ENCODE measurements at regions not wholly inside any gene's neighbourhood (a gene's known extent, or its start where the extent isn't known, plus 50 kb on each side); places are given as distances from the start of the nearest gene placed in this dataset.

DNA sequence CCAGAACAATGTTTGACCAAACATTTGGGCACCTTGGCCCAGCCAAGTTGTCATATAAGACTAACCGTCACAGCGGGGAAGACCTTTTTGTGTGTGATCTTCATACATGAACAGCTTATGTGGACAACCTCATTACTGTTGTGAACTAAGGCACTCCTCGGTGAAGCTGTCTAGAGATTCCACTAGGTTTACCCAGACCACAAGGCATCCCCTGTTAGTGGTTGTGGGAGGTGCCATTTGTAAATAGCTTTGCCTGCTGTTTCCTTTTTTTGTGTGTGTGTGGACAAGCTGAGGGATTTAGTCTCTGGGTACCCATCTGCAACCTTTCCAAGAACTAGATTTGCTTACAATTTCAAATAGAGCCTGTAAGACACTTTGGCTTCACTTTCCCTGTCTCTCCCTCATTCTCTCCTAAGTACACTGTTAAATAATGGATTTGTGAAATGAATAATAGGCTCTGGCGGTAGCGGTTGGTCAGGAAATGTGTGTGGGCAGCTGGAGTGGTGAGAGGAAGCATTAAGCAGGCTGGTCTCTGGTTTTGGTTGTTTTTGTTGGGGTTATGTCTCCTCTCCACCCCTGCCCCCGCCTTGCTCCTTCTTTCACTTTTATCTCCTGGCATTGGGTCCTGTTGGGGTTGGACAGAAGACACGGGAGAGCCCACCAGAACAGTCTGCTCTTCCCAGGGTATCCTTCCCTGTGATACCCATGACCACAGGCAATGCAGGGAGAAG, 727.6 kb downstream of the VRK1 start:
- no peak for DNase-seq (ENCODE audit: low read depth)

DNA sequence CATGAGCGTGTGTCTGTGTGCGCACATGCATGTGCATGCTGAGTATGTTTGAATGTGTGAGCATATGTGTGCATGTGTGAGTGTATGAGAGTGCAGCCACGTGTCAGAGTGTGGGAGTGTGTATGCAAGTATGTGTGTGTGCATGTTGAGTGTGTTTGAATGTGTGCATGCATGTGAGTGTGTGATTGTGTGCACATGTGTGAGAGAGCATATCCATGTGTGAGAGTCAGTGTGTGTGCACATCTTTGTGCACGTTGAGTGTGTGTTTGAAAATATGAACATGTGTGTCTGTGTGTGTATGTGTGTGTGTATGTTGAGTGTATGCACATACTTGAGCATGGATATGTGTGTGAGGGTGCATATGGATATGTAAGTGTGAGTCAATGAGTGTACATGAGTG, 730.8 kb downstream of the VRK1 start:
- DNase-seq (ENCODE audit: low read depth), result no peak

DNA sequence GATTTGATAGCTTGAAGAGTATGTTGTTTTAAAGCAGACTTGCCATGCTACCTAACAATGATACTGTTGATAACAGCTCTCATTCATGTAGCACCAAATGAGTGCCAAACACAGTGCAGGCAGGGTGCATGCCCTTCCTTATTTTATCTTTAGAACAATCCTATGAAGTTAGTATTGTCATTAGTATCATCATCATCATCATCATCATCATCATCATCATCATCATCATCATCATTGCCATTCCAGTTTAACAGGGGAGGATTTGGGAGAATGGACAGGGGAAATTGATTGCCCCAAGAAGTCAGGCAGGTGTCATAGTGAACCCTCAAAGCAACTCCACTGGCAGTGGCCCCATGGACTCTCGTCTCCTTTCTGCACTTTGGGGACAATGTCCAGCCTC, 734.9 kb downstream of the VRK1 start:
- no peak for DNase-seq (ENCODE audit: low read depth)

DNA sequence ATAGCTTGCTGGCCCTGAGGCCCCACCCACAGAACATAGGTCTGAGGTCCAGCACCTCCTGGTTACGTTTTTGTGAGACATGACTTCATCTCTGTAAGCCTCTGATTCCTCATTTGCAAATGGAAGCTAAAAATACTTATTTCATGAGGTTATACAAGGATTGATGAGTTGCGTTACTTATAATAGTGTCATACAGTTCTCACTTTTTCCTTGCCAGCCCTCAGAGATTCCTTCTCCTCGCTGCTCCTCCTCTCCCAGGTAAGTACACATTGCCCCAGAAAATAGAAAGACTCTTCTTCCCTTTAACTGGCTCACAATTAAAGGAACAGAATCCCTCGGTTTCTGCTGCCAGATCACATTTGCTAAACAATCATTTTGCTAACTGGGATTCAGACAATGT, 739.2 kb downstream of the VRK1 start:
- no peak for DNase-seq (ENCODE audit: low read depth)

DNA sequence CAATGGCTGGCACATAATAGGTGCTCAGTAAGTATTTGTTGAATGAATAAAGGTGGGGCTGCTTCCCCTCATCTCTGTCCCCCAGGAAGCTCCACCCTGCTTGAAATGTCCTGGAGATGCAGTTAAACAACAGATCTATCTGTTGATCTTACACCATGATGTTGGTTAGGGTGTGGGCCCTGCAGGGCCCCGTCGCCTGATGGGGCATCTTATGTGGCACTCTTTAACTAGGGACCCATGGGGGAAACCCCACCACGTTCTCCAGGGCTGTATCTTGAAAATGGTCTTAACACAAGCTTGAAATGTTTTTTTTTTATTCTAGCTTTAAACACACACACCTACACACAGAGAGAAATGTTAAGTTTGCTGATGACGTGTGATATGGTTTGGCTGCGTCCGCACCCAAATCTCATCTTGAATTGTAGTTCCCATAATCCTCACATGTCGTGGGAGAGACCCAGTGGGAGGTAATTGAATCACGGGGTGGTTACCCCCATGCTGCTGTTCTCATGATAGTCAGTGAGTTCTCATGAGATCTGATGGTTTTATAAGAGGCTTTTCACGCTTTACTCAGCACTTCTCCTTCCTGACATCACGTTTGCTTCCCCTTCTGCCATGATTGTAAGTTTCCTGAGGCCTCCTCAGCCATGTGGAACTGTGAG, 741.7 kb downstream of the VRK1 start:
- no peak for DNase-seq (ENCODE audit: low read depth)

DNA sequence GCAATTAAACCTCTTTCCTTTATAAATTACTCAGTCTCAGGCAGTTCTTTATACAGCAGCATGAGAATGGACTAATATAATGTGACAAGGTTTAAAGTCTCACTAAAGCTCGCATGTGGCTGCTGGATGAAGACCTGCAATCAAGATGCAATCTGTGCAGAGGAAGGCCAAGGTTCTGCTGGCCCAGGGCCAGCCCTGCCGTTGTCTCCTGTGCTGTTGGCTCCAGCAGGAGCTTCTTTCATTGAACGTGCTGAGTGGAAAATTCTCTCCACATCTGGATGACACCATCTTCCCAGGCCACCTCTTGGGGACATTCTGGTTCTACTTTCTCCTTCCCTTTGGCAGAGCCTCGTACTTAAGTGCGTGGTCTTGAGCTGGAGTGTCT, 742.2 kb downstream of the VRK1 start:
- no peak for DNase-seq (ENCODE audit: low read depth)

DNA sequence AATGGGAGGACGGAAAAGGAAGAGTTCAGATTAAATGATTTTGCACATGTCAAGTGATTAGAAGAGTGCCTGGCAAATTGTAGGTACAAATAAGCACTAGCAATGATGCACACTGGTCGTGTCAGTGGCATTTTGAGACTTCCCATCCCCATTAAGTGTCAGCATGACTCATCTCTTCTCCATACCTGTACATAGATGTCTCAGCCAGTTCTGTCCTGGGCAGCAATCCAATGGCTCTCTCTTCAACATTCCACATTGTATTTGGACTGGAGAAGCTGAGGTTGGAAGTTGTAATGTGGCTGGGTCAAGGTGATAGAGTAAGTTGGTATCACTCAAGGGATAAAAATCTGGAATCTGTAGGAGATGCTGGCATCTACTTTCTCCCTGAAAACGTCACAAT, 742.7 kb downstream of the VRK1 start:
- no peak for DNase-seq (ENCODE audit: low read depth)

DNA sequence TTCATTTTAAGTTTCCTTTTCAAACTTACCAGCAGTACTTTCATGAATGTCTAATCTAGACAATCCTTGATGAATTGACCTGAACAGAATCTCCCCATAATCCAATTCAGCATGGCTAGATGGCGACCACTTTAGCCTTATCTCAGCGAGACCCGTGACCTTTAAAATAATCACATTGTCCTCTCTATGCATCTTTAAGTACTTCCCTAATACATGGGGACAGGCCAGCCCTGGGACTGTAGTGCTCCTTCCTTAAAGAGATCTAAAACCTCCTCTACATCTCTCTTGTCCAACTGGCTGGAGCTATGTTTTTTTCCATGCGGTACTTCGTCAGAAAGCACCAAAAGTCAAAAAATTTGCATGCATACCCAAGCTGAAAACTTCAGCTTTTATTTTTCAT, 746.0 kb downstream of the VRK1 start:
- DNase-seq (ENCODE audit: low read depth), result no peak

DNA sequence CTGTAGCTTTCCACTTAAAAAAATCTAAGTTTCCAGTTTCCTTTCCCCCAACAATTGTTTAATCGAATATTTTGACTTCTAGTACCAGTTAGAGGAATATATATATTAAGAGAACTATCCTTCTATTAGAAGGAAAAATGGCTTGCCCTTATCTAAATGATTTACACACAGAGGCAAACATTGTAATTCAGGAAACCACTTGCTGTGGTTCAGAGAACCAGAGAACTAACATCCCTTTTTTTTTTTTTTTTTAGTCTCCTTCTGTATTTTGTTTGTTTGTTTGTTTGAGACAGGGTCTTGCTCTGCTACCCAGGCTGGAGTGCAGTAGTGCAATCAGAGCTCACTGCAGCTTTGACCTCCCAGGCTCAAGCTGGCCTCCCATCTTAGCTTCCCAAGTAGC, 746.6 kb downstream of the VRK1 start:
- DNase-seq (ENCODE audit: low read depth), result no peak

DNA sequence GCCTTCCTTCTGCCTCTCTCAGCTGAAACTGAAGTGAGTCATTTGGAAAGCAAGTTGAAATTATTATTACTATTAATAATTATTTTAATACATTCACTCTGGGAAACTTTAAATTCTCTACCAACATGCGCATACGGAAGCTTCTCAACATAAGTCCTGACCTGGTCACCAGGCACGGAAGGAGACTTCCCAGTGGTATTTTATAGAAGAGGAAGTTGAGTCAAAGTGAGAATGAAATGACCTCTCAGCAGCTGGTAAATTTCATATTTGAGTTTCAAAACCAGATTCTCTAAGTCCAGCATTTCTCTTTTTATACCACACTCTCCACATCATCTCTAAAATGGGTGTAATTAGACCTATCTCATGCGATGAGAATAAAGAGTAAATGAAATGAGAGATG, 747.4 kb downstream of the VRK1 start:
- no peak for DNase-seq (ENCODE audit: low read depth)

DNA sequence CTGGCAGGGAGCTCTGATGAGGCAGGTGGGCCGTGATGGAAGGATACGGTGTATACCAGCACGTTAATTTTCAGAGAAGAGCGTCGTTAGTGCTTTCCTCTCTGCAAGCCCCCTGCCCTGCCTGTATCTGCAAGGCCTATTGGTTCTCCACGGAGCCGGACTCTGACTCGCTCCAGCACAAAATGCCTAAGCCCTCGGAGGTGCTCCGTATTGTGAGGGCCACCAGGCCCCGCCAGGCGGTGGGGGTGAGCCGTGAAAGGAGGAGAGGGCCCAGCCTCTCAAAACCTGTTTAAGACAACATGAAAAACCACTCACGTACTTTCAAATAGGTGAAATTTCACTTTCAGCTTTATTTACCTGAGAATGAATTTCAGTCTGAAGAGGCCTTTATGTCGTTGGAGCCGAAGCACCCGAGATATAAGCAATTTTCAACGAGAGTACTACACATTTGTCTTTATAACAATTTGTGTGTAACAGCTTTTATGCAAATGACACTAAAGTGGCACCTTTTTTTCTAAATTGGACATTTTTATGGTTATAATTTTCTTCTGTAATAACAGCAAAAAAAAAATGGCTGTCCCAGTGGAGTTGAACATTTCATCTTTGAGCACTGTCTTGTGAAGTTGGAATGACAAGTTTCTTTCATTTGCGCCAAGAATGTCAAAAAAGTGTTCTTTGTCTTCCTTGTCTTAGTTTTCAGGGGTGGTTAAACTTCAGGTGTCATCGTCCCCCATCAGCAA, 749.5 kb downstream of the VRK1 start:
- DNase-seq (ENCODE audit: low read depth), result no peak

DNA sequence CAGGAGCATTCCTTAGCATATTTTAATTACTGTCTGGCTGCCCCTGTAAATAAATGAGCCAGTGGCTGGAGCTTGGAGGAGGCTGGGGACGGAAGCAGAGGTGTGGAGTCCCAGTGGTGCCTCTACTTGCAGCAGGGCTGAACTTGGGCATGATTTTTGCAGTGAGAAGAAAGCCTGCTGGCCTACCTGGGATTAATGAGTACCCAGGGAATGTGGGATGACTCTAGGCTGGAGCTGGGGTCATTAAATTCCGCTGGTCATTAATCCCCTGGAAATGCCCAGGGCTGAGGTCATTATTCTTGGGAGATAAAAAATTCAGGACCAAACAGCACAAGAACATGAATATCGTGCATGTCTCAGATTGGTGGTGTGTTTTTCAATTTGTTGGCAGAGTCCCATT, 753.3 kb downstream of the VRK1 start:
- no peak for DNase-seq (ENCODE audit: low read depth)

DNA sequence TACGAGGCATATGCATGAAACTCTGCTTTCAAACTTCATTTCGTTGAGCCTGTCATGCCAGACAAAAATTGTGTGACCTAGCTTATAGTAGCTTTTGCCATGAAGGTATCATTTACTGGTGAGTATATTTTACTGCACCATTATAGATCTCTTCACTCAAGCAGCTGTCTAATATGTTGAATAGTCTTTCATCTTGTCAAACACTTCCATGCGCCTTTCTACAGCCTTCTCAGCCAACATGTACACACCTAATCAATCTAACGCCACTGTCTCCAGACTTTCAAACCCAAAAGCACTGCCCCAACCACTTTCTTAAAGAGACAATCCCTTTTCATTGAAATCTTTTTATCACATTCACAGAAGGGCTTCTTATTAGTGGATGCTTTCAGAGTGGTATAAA, 757.4 kb downstream of the VRK1 start:
- DNase-seq (ENCODE audit: low read depth), result no peak

DNA sequence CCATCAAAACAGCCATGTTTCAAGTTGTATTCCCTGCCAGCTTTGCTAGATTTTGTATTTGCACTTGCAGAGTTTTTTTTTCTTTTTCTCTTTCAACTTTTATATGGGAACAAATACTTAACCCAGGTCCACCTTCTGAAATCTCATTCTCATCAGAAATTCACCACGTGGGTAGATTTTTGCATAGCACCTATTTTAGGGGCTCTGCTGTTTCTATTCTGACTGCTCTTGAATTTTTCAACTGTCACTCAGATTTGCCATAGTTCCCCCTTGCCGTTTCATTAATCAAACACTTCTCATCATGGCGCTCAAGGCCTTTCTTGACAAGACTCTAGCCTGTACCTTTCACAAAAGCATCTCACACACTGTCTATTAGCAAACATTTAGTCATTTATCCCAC, 767.2 kb downstream of the VRK1 start:
- DNase-seq (ENCODE audit: low read depth), result no peak

DNA sequence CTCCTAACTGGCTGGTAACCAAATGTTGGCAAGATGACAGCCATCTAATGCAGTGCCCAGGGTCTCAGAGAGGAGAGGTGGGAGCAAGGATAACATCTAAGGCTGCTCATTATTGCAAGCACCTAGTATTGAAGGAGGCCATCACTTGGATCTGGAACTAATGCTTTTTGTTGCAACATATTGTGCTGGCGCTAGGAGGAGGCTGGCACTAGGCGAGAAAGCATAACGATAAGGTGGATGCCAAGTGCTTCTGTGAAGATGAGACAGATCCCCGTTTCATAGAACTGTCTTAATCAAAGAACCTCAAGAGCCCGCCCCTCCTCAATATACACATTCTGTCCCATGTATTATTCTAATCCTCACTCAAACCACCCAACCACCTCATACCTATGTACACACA, 774.0 kb downstream of the VRK1 start:
- DNase-seq (ENCODE audit: low read depth), result no peak

DNA sequence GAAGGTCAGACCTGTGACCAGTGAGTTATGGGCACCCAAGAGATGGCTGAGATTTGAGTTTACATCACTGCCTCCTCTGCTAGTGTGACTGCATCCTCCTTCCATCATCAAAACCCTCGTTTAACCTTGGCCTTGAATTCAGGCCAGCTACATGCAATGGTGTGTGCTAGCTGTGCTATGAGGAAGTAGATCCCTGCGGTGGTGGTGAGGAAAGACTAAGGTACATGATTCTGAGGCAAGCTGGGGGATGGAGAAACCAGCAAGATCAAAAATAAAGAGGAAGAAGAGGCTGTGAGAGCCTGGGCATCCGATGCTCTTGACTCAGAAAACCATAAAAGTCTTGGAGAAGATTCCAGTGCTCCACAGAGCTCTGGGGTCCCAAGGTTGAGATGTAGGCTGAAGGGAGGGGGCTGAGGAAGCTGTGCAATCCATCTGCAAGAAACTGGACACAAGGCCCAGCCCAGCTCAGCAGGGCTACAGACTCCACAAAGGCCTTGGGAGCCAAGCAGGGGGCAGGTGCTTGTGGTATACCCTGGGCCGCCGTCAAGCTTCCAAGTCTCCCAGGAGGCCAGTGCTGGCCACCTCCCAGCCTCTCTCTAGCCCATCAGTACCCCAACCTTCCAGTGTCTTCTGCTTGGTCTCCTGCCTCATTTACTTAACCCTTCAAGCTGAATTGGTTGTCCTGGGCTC, 774.8 kb downstream of the VRK1 start:
- DNase-seq (ENCODE audit: low read depth), result no peak

DNA sequence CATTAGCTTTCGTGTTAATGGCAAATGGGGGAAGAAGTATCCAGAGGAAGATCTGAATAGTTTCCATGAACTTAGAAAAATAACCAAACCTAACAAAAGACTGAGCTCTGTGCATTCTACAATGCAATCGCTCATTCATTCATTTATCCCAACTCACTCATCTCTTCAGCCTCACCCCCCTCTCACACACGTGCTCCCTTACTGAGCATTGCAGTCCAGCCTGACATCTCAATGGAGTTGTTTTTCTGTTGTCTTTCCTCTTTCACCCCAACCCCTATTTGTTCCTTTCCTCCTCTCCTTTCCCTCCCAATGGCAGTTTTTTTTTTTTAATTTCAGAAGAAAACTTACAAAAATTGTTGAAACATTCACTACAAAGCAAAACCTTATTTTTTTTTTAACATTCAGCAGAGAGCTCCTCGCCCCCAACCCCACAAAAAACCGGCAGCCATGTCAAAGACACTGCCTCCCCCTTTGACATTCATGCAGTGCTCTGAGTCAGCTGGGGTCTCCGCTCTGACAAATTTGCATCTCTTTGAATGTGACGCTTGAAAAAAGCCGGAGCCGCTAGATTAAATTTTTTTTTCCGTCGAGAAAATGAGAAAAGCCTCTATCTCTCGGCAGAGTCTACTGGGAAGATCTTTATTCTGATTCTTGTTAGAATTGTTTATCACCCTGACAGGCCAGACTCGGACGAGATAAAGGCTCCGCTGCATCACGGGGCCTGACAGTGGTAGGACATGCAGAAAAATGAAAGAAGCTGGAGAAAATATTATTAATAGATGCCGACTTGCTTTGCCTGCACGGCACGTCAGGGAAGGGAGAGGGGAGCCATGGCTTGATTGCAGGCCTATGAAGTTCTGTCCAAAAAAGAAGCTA, 775.6 kb downstream of the VRK1 start:
- no peak for DNase-seq (ENCODE audit: low read depth)

DNA sequence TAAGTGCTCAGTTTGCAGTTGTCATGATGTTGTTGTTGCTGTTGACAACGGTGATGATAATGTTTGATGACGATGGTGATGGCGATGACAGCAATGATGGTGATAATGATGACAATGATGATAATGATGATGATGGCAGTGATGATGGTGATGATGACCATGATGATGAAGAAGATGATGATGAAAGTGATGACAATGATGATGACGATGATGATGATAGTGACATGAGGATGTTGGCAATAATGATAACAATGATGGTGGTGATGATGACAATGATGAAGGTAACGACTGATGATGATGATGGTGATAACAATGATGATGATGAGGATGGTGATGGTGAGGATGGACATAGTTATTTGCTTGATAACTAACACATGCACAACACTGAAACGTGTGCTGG, 778.5 kb downstream of the VRK1 start:
- DNase-seq (ENCODE audit: low read depth), result no peak

DNA sequence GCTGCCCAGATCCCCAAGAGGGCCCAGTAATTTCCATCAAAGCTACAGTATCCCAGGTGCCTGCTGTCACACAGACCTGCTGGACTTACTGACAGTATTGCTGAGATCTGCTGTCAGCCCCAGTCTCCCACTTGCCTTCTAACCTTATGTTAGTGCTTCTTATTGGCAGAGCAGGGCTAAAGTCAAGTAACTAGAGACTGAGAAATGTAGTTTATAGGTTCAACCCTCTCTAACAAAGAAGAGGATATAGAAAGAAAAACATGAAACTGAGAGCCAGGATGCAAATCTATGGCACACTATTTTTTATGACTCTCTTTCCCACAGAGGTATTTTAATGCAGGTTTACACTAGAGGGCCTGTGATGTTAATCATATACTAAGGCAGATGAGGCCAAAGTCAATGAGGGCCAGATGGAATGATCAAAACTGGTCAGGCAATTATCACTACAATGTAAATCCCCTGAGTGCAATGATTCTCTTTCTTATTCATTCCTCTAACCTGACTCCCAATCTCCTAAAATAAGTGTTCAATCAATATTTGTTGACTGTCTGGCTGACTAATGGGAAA, 781.9 kb downstream of the VRK1 start:
- DNase-seq (ENCODE audit: low read depth), result no peak

DNA sequence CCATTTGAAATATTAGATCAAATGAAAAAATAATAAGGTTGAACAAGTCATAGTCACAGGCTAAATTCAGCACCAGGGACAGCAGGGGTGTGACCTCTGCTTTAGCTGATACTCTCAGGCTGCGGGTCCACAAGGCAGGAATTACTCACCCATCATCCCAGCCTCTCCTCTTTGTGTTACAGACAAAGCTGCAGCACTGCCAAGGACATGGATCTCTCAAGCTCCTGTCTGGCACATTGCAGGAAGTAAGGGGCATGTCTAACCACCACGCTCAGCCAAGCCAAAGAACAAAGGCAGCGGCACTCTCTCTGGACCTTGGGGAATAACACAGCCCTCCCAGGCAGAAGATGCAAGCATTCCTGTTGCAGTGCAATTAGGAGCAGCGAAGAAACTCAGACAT, 783.8 kb downstream of the VRK1 start:
- no peak for DNase-seq (ENCODE audit: low read depth)

DNA sequence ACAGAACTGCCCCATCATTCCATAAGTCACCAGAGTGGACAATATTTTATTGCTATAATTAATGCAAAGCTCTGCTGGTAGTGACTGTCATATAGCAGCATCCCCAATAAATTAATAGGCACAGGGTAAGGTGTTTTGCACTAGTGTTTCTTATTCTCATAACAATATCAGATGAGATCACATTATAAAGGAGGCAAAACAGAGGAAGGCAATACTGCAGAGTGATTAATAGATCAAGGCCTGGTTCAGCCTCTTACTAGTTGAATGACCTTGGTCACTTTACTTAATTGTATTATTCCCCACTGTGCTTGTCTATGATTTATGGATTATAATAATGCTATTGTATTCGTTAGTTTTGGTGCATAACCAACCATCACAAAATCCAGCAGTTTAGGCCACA, 784.8 kb downstream of the VRK1 start:
- DNase-seq (ENCODE audit: low read depth), result no peak

DNA sequence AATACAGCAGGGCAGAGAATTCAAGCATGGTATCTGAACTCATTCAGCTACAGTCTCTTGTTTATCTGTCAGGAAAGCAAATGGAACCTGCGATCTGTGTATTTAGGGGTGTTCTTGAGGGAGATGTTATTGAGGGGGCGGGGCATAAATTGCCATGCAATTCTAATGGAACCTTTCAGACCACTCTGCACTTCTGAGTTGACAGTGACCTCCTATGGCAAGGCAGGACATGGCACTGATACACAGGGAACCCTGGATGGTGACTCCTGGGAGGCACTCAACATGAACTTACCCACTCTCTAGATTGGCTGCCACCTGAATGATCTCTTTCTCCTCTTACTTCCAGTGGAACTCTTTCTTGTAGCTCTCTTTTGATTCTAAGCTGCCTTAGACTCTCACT, 787.3 kb downstream of the VRK1 start:
- no peak for DNase-seq (ENCODE audit: low read depth)

All from fibroblast of the conjunctiva (primary cell).